Thoracic aorta (tissue), 2 donors: ENCODE measurements at regions not wholly inside any gene's neighbourhood (a gene's known extent, or its start where the extent isn't known, plus 50 kb on each side); places are given as distances from the start of the nearest gene placed in this dataset.

Source experiments
- ATAC-seq: fragments of 150-250 bp; one replicate; pipeline ENCODE4 v1.8.0; 2017; ENCODE audit warnings: low read depth; ENCODE audit not compliant: insufficient number of reproducible peaks, low FRiP score
- DNase-seq: peaks from one replicate; pipeline ENCODE4 v3.0.0-alpha.2; 2020; ENCODE audit warnings: low spot score
- H3K27ac ChIP-seq, 2 donors: fragments of 200-600 bp; sonication (generic); 1 replicate in 1 of 2; 2 replicates in 1 of 2; pipeline ENCODE4 v1.5.1; 2016; ENCODE audit warnings: mild to moderate bottlenecking in 2 of 2, moderate library complexity in 2 of 2
- H3K27me3 ChIP-seq: fragments of 200-600 bp; sonication (generic); replicated peaks from 2 replicates; pipeline ENCODE4 v1.6.0; 2016; ENCODE audit warnings: mild to moderate bottlenecking; ENCODE audit not compliant: insufficient read depth
- H3K36me3 ChIP-seq: fragments of 200-600 bp; sonication (generic); one replicate; pipeline ENCODE4 v1.5.1; 2016
- H3K4me1 ChIP-seq, 2 donors: fragments of 200-600 bp; sonication (generic); 1 replicate in 1 of 2; 2 replicates in 1 of 2; pipeline versions ENCODE4 v1.5.1 to v1.6.0; 2016; ENCODE audit warnings: low read depth in 2 of 2, mild to moderate bottlenecking in 1 of 2; ENCODE audit not compliant: control insufficient read depth in 1 of 2
- H3K4me3 ChIP-seq: fragments of 200-600 bp; sonication (generic); 2 replicates; pipeline ENCODE4 v1.5.1; 2016; ENCODE audit warnings: mild to moderate bottlenecking
- H3K9me3 ChIP-seq: fragments of 200-600 bp; sonication (generic); 2 replicates; pipeline ENCODE4 v1.5.1; 2016
- CTCF ChIP-seq: fragments of 200-600 bp; sonication (generic); IDR thresholded peaks from one replicate; pipeline ENCODE4 v1.5.1; 2019; ENCODE audit warnings: antibody characterized with exemption

GRCh38 chr10:2909921-2910320 lies 157.4 kb upstream of the PFKP start:
- TF ChIP-seq CTCF = no peak
- no peaks in the 10 kb centered on the region for H3K4me1 ChIP-seq
- no peak overlapping the region for H3K4me3 ChIP-seq
- H3K27me3 ChIP-seq = no peaks in the 10 kb centered on the region
- no peak for ATAC-seq
- DNase-seq = no peak
- no peaks in the 10 kb centered on the region for H3K36me3 ChIP-seq
- H3K9me3 ChIP-seq = no peaks in the 10 kb centered on the region
- H3K27ac ChIP-seq = no peak overlapping the region

GRCh38 chr10:2908851-2909630 lies 158.3 kb upstream of the PFKP start:
- Histone ChIP-seq H3K27me3 (no peaks in the 10 kb centered on the region), H3K9me3 (no peaks in the 10 kb centered on the region), H3K36me3 (no peaks in the 10 kb centered on the region), H3K27ac (no peak overlapping the region), H3K4me1 (no peaks in the 10 kb centered on the region), H3K4me3 (no peak overlapping the region)
- DNase-seq (no peak), ATAC-seq (no peak)
- no peak for TF ChIP-seq CTCF

GRCh38 chr10:2906974-2907373 lies 160.4 kb upstream of the PFKP start:
- ATAC-seq (no peak), DNase-seq (no peak)
- Histone ChIP-seq H3K4me1 (no peaks in the 10 kb centered on the region), H3K27me3 (no peaks in the 10 kb centered on the region), H3K27ac (no peak overlapping the region), H3K9me3 (no peaks in the 10 kb centered on the region), H3K4me3 (no peak overlapping the region), H3K36me3 (no peaks in the 10 kb centered on the region)
- TF ChIP-seq CTCF = no peak

- no peak for TF ChIP-seq CTCF
- DNase-seq (no peak), ATAC-seq (no peak)
- H3K27ac ChIP-seq = no peak overlapping the region
- no peak overlapping the region for H3K4me3 ChIP-seq
- H3K9me3 ChIP-seq = no peaks in the 10 kb centered on the region
- H3K27me3 ChIP-seq = no peaks in the 10 kb centered on the region
- H3K4me1 ChIP-seq = no peaks in the 10 kb centered on the region
- no peaks in the 10 kb centered on the region for H3K36me3 ChIP-seq
Measured at GRCh38 chr10:2905851-2906250, 161.5 kb upstream of the PFKP start.

GRCh38 chr10:2900530-2900929 lies 166.8 kb upstream of the PFKP start:
- ATAC-seq (no peak), DNase-seq (no peak)
- Histone ChIP-seq H3K36me3 (no peaks in the 10 kb centered on the region), H3K27me3 (no peaks in the 10 kb centered on the region), H3K4me3 (no peak overlapping the region), H3K9me3 (no peaks in the 10 kb centered on the region), H3K4me1 (no peaks in the 10 kb centered on the region), H3K27ac (no peak overlapping the region)
- TF ChIP-seq CTCF = no peak
